GM18502 (cell line): ENCODE measurements at regions not wholly inside any gene's neighbourhood (a gene's known extent, or its start where the extent isn't known, plus 50 kb on each side); places are given as distances from the start of the nearest gene placed in this dataset.

Source experiments
- ATAC-seq: cut with Tn5 transposase; IDR thresholded peaks from one replicate; pipeline ENCODE4 v1.9.1; 2021; ENCODE audit warnings: mild to moderate bottlenecking; ENCODE audit not compliant: unreplicated experiment, poor library complexity

- ATAC-seq = no peak
Observed at GRCh38 chr1:96364576-96364975, 357.0 kb upstream of the PTBP2 start.

- ATAC-seq = no peak
Observed at GRCh38 chr1:96365076-96365475, 356.5 kb upstream of the PTBP2 start.

- no peak for ATAC-seq
Observed at GRCh38 chr1:96365596-96366390, 355.8 kb upstream of the PTBP2 start.

- ATAC-seq = no peak
Observed at GRCh38 chr1:96366516-96366915, 355.1 kb upstream of the PTBP2 start.

GRCh38 chr1:96367791-96368190 is 353.8 kb upstream of the PTBP2 start:
- no peak for ATAC-seq

GRCh38 chr1:96370757-96371156 is 350.8 kb upstream of the PTBP2 start:
- ATAC-seq = no peak

GRCh38 chr1:96372881-96373280 is 348.7 kb upstream of the PTBP2 start:
- no peak for ATAC-seq

GRCh38 chr1:96374076-96374762 is 347.4 kb upstream of the PTBP2 start:
- ATAC-seq = no peak

GRCh38 chr1:96376846-96377245 is 344.7 kb upstream of the PTBP2 start:
- no peak for ATAC-seq

- no peak for ATAC-seq
Observed at GRCh38 chr1:96384611-96385010, 337.0 kb upstream of the PTBP2 start.

- ATAC-seq = no peak
Observed at GRCh38 chr1:96387785-96388184, 333.8 kb upstream of the PTBP2 start.

- no peak for ATAC-seq
Observed at GRCh38 chr1:96388421-96389310, 332.9 kb upstream of the PTBP2 start.

GRCh38 chr1:96400089-96400488 is 321.5 kb upstream of the PTBP2 start:
- ATAC-seq = no peak

- ATAC-seq = no peak
Observed at GRCh38 chr1:96409087-96409486, 312.5 kb upstream of the PTBP2 start.

GRCh38 chr1:96409689-96410088 is 311.9 kb upstream of the PTBP2 start:
- ATAC-seq = no peak

- ATAC-seq = no peak
Observed at GRCh38 chr1:96411006-96411405, 310.6 kb upstream of the PTBP2 start.

- ATAC-seq = no peak
Observed at GRCh38 chr1:96414598-96414997, 307.0 kb upstream of the PTBP2 start.

- ATAC-seq = no peak
Observed at GRCh38 chr1:96416111-96416595, 305.4 kb upstream of the PTBP2 start.

GRCh38 chr1:96416701-96417444 is 304.7 kb upstream of the PTBP2 start:
- ATAC-seq = peak; percentile 84

- ATAC-seq = no peak
Observed at GRCh38 chr1:96418969-96419368, 302.6 kb upstream of the PTBP2 start.
